T-helper 22 cell (primary cell): ENCODE measurements at regions not wholly inside any gene's neighbourhood (a gene's known extent, or its start where the extent isn't known, plus 50 kb on each side); places are given as distances from the start of the nearest gene placed in this dataset.
"Not testable (repeated sequence)": the region's sequence is repeated elsewhere in the genome, so short reads cannot be mapped to it uniquely, and the experiment has no call there.

Experiments used
- DNase-seq: peaks from one replicate; pipeline ENCODE4 v3.0.0-alpha.2; 2020; ENCODE audit warnings: low read depth

DNA sequence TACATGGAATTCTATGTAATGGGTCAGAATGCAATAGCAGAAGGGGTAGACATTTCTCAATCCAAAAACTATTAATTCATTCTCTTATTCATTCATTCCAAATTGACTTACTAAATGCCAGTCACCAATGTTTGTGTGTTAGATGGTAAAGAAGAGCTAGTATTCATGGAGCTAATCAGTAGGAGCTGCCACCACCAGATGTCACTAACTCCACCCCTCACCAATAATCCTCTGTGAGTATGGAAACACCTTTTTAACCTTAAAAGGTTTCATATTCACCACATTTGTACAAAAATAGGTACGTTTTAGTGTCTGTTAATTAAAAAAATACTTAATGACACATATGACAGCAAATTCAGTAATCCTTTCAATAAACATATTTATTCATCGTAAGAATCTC is 131.8 kb upstream of the PKN2 start:
- no peak for DNase-seq

- no peak for DNase-seq
Measured at GRCh38 chr1:88557014-88557413, 127.1 kb upstream of the PKN2 start.

- DNase-seq, result no peak
Measured at GRCh38 chr1:88560621-88561020, 123.5 kb upstream of the PKN2 start.

DNA sequence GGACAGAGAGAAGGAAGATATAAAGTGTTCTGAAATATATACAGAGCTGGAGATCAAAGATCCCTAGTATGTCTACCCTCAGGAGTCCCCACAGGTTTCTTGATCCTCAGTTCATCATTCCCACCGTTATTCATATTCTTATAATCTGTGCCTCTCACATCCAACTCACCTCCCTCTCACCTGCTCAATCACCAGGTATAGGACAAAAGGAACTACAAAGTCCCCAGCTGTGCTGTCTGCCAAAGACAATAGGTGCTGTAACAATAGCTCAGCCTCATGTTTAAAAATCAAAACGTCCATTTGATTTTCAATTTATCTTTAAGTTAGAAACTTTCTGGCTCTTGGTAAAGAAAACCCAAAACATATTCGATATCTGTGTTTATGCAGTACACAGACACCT is 121.1 kb upstream of the PKN2 start:
- no peak for DNase-seq

DNA sequence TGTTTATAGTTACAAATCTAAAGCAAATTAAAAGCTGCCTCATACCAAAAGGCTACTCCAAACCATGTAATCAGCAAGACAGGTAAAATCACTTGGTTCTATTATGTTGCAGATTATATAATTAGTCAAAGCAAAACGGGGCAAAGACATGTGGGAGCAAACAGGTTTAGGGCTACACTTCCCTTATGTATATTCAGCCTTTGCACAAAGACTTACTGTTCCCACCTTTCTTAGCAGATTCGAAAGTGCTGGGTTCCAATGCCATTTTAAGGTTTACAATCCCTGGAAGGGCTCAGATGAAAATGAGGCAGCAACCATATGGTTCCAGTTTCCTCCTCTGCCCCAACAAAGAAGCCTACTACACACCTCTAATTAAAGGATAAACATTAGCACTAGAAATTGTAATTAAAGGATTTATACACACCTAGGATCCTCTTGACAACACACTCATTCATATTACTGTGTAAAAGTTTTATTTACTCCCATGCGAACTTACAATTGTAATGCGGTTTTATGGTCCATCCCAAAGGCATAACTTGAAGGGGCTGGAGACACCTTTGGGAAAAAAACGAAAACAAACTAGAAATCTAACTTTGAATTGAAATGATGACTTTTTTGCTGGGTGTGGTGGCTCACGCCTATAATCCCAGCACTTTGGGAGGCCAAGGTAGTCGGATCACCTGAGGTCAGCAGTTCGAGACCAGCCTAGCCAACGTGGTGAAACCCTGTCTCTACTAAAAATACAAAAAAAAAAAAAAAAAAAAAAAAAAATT is 117.3 kb upstream of the PKN2 start:
- no peak for DNase-seq

DNA sequence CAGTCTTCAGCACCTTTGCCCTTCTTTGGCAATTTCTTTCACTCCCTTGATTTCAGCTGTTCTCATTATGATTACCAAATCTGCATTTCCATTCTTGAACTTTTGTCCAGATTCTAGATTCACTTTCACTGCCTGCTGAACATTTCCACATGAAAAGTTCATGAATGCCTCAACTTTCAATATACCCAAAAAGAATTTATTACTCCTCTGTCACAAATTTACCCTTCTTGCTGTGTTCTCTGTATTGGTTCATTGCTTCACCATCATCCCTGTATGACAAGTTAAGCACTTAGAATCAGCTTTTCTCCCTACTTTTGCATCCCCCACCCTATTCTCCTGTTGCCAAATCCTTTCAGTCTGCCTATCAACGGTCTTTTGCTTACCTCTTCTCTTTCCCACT is 112.6 kb upstream of the PKN2 start:
- DNase-seq, result no peak

- no peak for DNase-seq
Measured at GRCh38 chr1:88579598-88579997, 104.5 kb upstream of the PKN2 start.

GRCh38 chr1:88581703-88582102 is 102.4 kb upstream of the PKN2 start:
- DNase-seq, result no peak

- DNase-seq, result no peak
Measured at GRCh38 chr1:88593358-88593757, 90.7 kb upstream of the PKN2 start.

DNA sequence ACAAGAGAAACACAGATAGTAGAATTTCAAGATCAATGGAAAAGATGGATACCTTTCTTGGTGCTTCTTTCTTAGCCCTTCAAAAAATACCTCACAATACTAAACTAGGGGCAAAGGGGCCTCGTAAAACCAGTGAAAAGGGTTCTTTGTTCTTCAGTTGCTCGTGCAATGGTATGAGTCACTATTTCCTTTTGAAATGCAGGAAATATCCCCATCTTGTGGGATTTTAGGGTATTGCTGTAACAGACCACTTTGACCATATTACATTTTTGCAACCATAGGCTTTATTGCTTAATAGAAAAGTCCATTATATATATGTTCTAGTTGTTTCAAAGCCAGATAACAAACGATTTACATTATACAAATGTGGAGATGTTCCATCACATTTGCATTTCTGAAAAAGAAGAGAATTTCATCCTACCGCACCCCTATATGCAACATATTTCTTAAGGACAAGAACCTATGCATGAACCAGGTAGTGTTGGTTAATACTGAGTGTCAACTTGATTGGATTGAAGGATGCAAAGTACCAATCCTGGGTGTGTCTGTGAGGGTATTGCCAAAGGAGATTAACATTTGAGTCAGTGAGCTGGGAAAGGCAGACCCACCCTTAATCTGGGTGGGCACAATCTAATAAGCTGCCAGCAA is 88.6 kb upstream of the PKN2 start:
- no peak for DNase-seq

GRCh38 chr1:88597973-88598372 is 86.1 kb upstream of the PKN2 start:
- not testable (repeated sequence) for DNase-seq

GRCh38 chr1:88608139-88608943 is 75.7 kb upstream of the PKN2 start:
- no peak for DNase-seq

DNA sequence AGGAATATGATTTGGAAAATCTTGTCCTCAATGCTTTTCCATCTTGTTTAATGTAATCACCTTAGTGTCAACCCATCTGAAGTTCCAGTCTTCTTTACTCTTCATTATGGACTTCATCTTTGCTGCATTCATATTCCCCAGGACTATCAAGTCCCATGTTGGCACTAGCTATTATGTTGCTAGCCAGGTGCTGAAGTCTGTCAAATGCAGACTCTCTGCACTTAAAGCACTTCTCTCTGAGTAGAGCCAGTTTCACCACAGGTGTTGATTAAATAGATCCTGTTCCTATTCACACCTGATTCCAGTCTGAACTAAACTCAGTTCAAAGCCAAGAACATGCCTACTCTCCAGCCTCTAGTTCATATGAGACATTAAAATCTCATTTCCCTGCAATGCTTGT is 75.0 kb upstream of the PKN2 start:
- DNase-seq, result no peak

DNA sequence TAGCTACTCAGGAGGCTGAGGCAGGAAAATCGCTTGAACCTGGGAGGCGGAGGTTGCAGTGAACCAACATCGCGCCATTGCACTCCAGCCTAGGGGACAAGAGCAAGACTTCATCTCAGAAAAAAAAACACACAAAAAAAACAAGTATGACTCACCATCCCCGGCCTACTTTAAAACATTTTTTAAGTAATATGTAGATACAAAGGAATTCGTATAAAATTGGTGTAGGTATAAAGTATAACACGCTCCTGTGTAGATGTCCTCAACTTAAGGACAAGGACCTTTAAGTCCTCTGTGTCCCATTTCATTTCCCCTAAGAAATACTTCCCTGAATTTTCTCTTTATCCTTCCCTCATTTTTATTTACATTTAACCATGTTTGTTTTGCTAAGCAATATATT is 73.4 kb upstream of the PKN2 start:
- no peak for DNase-seq

GRCh38 chr1:88612292-88612691 is 71.8 kb upstream of the PKN2 start:
- no peak for DNase-seq

GRCh38 chr1:88612773-88613172 is 71.3 kb upstream of the PKN2 start:
- no peak for DNase-seq

GRCh38 chr1:88618331-88618730 is 65.7 kb upstream of the PKN2 start:
- no peak for DNase-seq

GRCh38 chr1:88623101-88623500 is 61.0 kb upstream of the PKN2 start:
- DNase-seq, result not testable (repeated sequence)
